K562 (cell line): ENCODE measurements at regions not wholly inside any gene's neighbourhood (a gene's known extent, or its start where the extent isn't known, plus 50 kb on each side); places are given as distances from the start of the nearest gene placed in this dataset.

ENCODE experiments used
- ATAC-seq: fragments of 200-7000 bp; cut with Tn5 transposase; 3 replicates; pipeline ENCODE4 v1.9.1; 2020; ENCODE audit warnings: moderate library complexity
- BruUV-seq: library from RNA; stranded (reverse); fragments of 400-500 nt; replicated peaks from 2 replicates; lab custom pipeline; 2021; lab: Mats Ljungman, UMichigan
- CTCF ChIA-PET: fragments of 300-600 bp; formaldehyde crosslinking; extraction: SDS; loops from one replicate; lab custom pipeline; 2021; ENCODE audit warnings: low intra/inter-chr PET ratio; lab: Yijun Ruan, JAX
- POLR2A ChIA-PET: fragments of 300-600, 350-650 bp; sonication (Branson Sonifier 250); formaldehyde crosslinking; extraction: SDS; loops from one replicate; lab custom pipeline; 2021; ENCODE audit warnings: antibody characterized with exemption, inconsistent platforms; lab: Yijun Ruan, JAX
- DNase-seq, 4 experiments: peaks; one replicate each; pipeline versions ENCODE4 v3.0.0 to v3.0.0-alpha.2; 2011 to 2018; ENCODE audit warnings: low spot score in 3 of 4, mixed read lengths in 3 of 4; ENCODE audit errors: extremely low read depth in 1 of 4
- FAIRE-seq: peaks from 2 replicates; lab custom pipeline; 2011; peaks lifted over from hg19 to GRCh38; lab: Jason Lieb, UNC
- H2AFZ ChIP-seq: 2 replicates; pipeline ENCODE4 v1.6.0; 2011; ENCODE audit warnings: low read depth, low read length, control low read depth, inconsistent platforms
- H3K27ac ChIP-seq: fragments of 200-600 bp; 3 replicates; pipeline ENCODE4 v1.8.0; 2011; ENCODE audit warnings: low read depth, mild to moderate bottlenecking, control low read depth, inconsistent platforms, low read length, moderate library complexity, mixed read lengths; ENCODE audit errors: extremely low read depth
- H3K27me3 ChIP-seq, 2 experiments: fragments of 300-600 bp in 1 of 2; 2 replicates in 1 of 2; 3 replicates in 1 of 2; pipeline versions ENCODE4 v1.6.0 to v1.8.0; 2011; ENCODE audit warnings: inconsistent platforms in 2 of 2, low read length in 2 of 2, mild to moderate bottlenecking in 1 of 2, mixed read lengths in 1 of 2, moderate library complexity in 1 of 2; ENCODE audit not compliant: control insufficient read depth in 2 of 2, insufficient read depth in 2 of 2
- H3K36me3 ChIP-seq: fragments of 300-600 bp; 3 replicates; pipeline ENCODE4 v1.8.0; 2011; ENCODE audit warnings: mild to moderate bottlenecking, low read length, inconsistent platforms; ENCODE audit not compliant: control insufficient read depth, insufficient read depth
- H3K4me1 ChIP-seq, 2 experiments: fragments of 200-600 bp in 1 of 2; replicated peaks in 1 of 2; 2 replicates in 1 of 2; 3 replicates in 1 of 2; pipeline versions ENCODE4 v1.5.1 to v1.8.0; 2011; ENCODE audit warnings: inconsistent platforms in 2 of 2, low read length in 2 of 2, mild to moderate bottlenecking in 1 of 2, mixed read lengths in 1 of 2, moderate library complexity in 1 of 2; ENCODE audit not compliant: control insufficient read depth in 2 of 2, insufficient read depth in 2 of 2
- H3K4me2 ChIP-seq: 2 replicates; pipeline ENCODE4 v1.6.1; 2011; ENCODE audit warnings: low read length, control low read depth, inconsistent platforms, mixed read lengths; ENCODE audit not compliant: insufficient read depth
- H3K4me3 ChIP-seq: fragments of 200-600 bp; sonication (generic), shearing (Covaris generic); 2 replicates; pipeline ENCODE4 v1.5.1; 2016; ENCODE audit warnings: control low read depth, inconsistent platforms
- H3K79me2 ChIP-seq: fragments of 200-600 bp; 3 replicates; pipeline ENCODE4 v1.8.0; 2011; ENCODE audit warnings: low read length, inconsistent platforms; ENCODE audit not compliant: control insufficient read depth, insufficient read depth
- H3K9ac ChIP-seq, 2 experiments: 2 replicates each; pipeline versions ENCODE4 v1.6.0 to v1.6.1; 2011; ENCODE audit warnings: low read depth in 2 of 2, low read length in 2 of 2, control low read depth in 1 of 2, inconsistent platforms in 1 of 2, mild to moderate bottlenecking in 1 of 2, mixed read lengths in 1 of 2; ENCODE audit not compliant: insufficient read depth in 1 of 2
- H3K9me1 ChIP-seq: one replicate; pipeline ENCODE4 v1.6.0; 2011; ENCODE audit warnings: inconsistent platforms, mild to moderate bottlenecking, low read length, moderate library complexity; ENCODE audit not compliant: control insufficient read depth, insufficient read depth
- H3K9me3 ChIP-seq: replicated peaks from 2 replicates; pipeline ENCODE4 v1.5.1; 2011; ENCODE audit warnings: low read depth, low read length, inconsistent platforms; ENCODE audit not compliant: control insufficient read depth, insufficient read depth
- H4K20me1 ChIP-seq: replicated peaks from 2 replicates; pipeline ENCODE4 v1.6.1; 2011; ENCODE audit warnings: low read length, inconsistent platforms, mixed read lengths; ENCODE audit not compliant: control insufficient read depth, insufficient read depth
- CREM ChIP-seq: IDR thresholded peaks from 2 replicates; pipeline ENCODE4 v1.6.1; 2014; ENCODE audit warnings: antibody characterized with exemption, low read depth
- FOS ChIP-seq: IDR thresholded peaks from 3 replicates; pipeline ENCODE4 v1.6.1; 2011; ENCODE audit not compliant: insufficient read length; ENCODE audit errors: extremely low read depth
- NR4A1 ChIP-seq, 2 experiments: fragments of 250-450 bp in 1 of 2; fragments of 450-650 bp in 1 of 2; sonication (Bioruptor Pico) in 1 of 2; IDR thresholded peaks; 2 replicates each; pipeline versions ENCODE4 v1.4.0 to v1.6.1; 2016 to 2020; ENCODE audit warnings: mild to moderate bottlenecking in 2 of 2, missing compliant biosample characterization in 1 of 2, missing genetic modification characterization in 1 of 2, moderate library complexity in 1 of 2
- RREB1 ChIP-seq: fragments of 250-450 bp; sonication (Bioruptor Pico); IDR thresholded peaks from 2 replicates; pipeline ENCODE4 v1.4.0; 2020
- whole genome bisulfite sequencing: fragments of 100-300 bp; shearing (Covaris generic); methylation state at CpG from one replicate; pipeline ENCODE4 v1.1.6; 2016; ENCODE audit warnings: low coverage, mixed read lengths; ENCODE audit not compliant: insufficient coverage; ENCODE audit errors: missing lambda C conversion rate; 5-methylcytosine and 5-hydroxymethylcytosine counted together
- in situ Hi-C: fragments of 300-500 bp; cut with MboI; formaldehyde crosslinking; loops from 4 replicates; pipeline ENCODE4 v1.15.0; 2018; ENCODE audit warnings: inconsistent platforms, mixed read lengths
- intact Hi-C: fragments of 100-400 bp; cut with micrococcal nuclease; formaldehyde crosslinking; loops from 2 replicates; pipeline ENCODE4 v1.14.2; 2022

- H3K27me3 ChIP-seq, result peaks cover 3 to 9% of the 10 kb centered on the region in 2 experiments; a peak in 2 of 5 replicates
- H3K9me3 ChIP-seq, result no peaks in the 10 kb centered on the region
- H3K4me2 ChIP-seq, result no peak overlapping the region
- ATAC-seq (no peak), DNase-seq (no peak), FAIRE-seq (no peak)
- no peak overlapping the region for H3K27ac ChIP-seq
- WGBS, result 1% methylated on average over 6 of the region's 6 CpGs
- intact Hi-C loops (no loop called here), in situ Hi-C loops (no loop called here)
- H3K4me3 ChIP-seq, result no peak overlapping the region
- no peaks in the 10 kb centered on the region for H3K4me1 ChIP-seq
- POLR2A ChIA-PET, result interaction anchor here (0.7 kb wide), 1 partner anchor 75 kb away, joined by 3 read pairs; no protein-coding TSS in a partner anchor
- H3K9ac ChIP-seq, result no peak overlapping the region
- BruUV-seq, result no TSS peak
- TF ChIP-seq FOS, result no peak
- TF ChIP-seq RREB1 (CRISPR knock-in tag), result no peak
- TF ChIP-seq CREM, result no peak
- TF ChIP-seq NR4A1 (CRISPR knock-in tag; IDR thresholded peaks at IDR 0.05), result no peak
- no peak for TF ChIP-seq NR4A1 (tag; IDR thresholded peaks at IDR 0.05)
- no peak overlapping the region for H2AFZ ChIP-seq
- CTCF ChIA-PET, result interaction anchor here (0.6 kb wide), 1 partner anchor 189 kb away, joined by 3 read pairs; no protein-coding TSS in a partner anchor
- no peaks in the 10 kb centered on the region for H3K9me1 ChIP-seq
- H3K36me3 ChIP-seq, result no peaks in the 10 kb centered on the region
- no peaks in the 10 kb centered on the region for H3K79me2 ChIP-seq
- H4K20me1 ChIP-seq, result no peaks in the 10 kb centered on the region
Observed at GRCh38 chr15:29890336-29891095, 68.2 kb upstream of the TJP1 start.
